ENCODE measurements at regions not wholly inside any gene's neighbourhood (a gene's known extent, or its start where the extent isn't known, plus 50 kb on each side); places are given as distances from the start of the nearest gene placed in this dataset.

GRCh38 chr13:72571191-72571590 is 156.2 kb downstream of the MZT1 start (continued):
- TF ChIP-seq IRF3 (IDR thresholded peaks at IDR 0.05; ENCODE audit: low read depth, low read length) (no peak), RXRA (IDR thresholded peaks at IDR 0.05; ENCODE audit: borderline replicate concordance, low read depth) (no peak), PBX3 (IDR thresholded peaks at IDR 0.05) (no peak), NRF1 (IDR thresholded peaks at IDR 0.05; ENCODE audit: low read depth, low read length) (no peak), RCOR1 (IDR thresholded peaks at IDR 0.05; ENCODE audit: low read length) (no peak), TCF12 (IDR thresholded peaks at IDR 0.05) (no peak), FOSL2 (IDR thresholded peaks at IDR 0.05; ENCODE audit: borderline replicate concordance, low read depth) (no peak), SIN3A (IDR thresholded peaks at IDR 0.05; ENCODE audit: borderline replicate concordance, low read depth, low read length) (no peak), FOXJ3 (CRISPR knock-in tag; IDR thresholded peaks at IDR 0.05) (no peak)

- POLR2A ChIA-PET = no interaction called here
Observed at GRCh38 chr13:72570019-72570418, 157.4 kb downstream of the MZT1 start.

More at GRCh38 chr13:72570019-72570418, 157.4 kb downstream of the MZT1 start:
- Histone ChIP-seq H3K36me3 (replicated peaks in 1 of 2; ENCODE audit: control insufficient read depth in 1 of 2, insufficient read depth in 2 of 2, low read length in 1 of 2) (no peaks in the 10 kb centered on the region), H3K9me2 (no peaks in the 10 kb centered on the region), H3K4me3 (ENCODE audit: low read depth in 2 of 2, low read length in 1 of 2) (no peak overlapping the region), H3K4me2 (no peak overlapping the region), H3K4me1 (ENCODE audit: control insufficient read depth in 1 of 2, insufficient read depth in 2 of 2, low read depth in 1 of 2, low read length in 1 of 2) (peaks cover 0 to 12% of the 10 kb centered on the region in 2 experiments; a peak in 1 of 4 replicates), H3K27ac (ENCODE audit: low read depth in 2 of 2, low read length in 1 of 2) (no peak overlapping the region), H4K20me1 (ENCODE audit: insufficient read depth) (no peaks in the 10 kb centered on the region), H3K79me2 (ENCODE audit: insufficient read depth) (no peaks in the 10 kb centered on the region), H3K27me3 (ENCODE audit: insufficient read depth) (no peaks in the 10 kb centered on the region), H3K9ac (no peak overlapping the region), H3K9me3 (no peaks in the 10 kb centered on the region), H2AFZ (ENCODE audit: low read depth) (no peak overlapping the region), H3F3A (replicated peaks; ENCODE audit: insufficient read depth) (peaks cover under 1% of the 10 kb centered on the region)
- WGBS (ENCODE audit: low lambda C conversion rate) = 83% methylated on average over 4 of the region's 4 CpGs
- no peak for DNase-seq
- TF ChIP-seq SIN3A (IDR thresholded peaks at IDR 0.05; ENCODE audit: borderline replicate concordance, low read depth, low read length) = no peak
- TF ChIP-seq NFIC (IDR thresholded peaks at IDR 0.05; ENCODE audit: borderline replicate concordance) = no peak
- TF ChIP-seq TCF12 (IDR thresholded peaks at IDR 0.05) = no peak
- no peak for TF ChIP-seq RAD21 (IDR thresholded peaks at IDR 0.05; ENCODE audit: low read length)
- no peak for TF ChIP-seq CHD2 (IDR thresholded peaks at IDR 0.05; ENCODE audit: low read length, partially characterized antibody)
- no peak for TF ChIP-seq JUND (IDR thresholded peaks at IDR 0.05)
- TF ChIP-seq CTCF (IDR thresholded peaks at IDR 0.05) = no peak
- TF ChIP-seq TAF1 (IDR thresholded peaks at IDR 0.05; ENCODE audit: borderline replicate concordance, low read depth, low read length) = no peak
- TF ChIP-seq EZH2phosphoT487 (IDR thresholded peaks at IDR 0.05; ENCODE audit: borderline replicate concordance, low read depth) = no peak
- no peak for TF ChIP-seq NRF1 (IDR thresholded peaks at IDR 0.05; ENCODE audit: low read depth, low read length)
- no peak for TF ChIP-seq ELF1 (IDR thresholded peaks at IDR 0.05)
- no peak for TF ChIP-seq SMC3 (IDR thresholded peaks at IDR 0.05; ENCODE audit: low read depth, low read length)
- TF ChIP-seq RCOR1 (IDR thresholded peaks at IDR 0.05; ENCODE audit: low read length) = no peak
- TF ChIP-seq RFX5 (IDR thresholded peaks at IDR 0.05; ENCODE audit: low read length) = no peak
- no peak for TF ChIP-seq USF1 (IDR thresholded peaks at IDR 0.05; ENCODE audit: borderline replicate concordance, low read depth)
- no peak for TF ChIP-seq FOXJ3 (CRISPR knock-in tag; IDR thresholded peaks at IDR 0.05)
- no peak for TF ChIP-seq USF2 (IDR thresholded peaks at IDR 0.05; ENCODE audit: borderline replicate concordance, low read depth, low read length)
- no peak for TF ChIP-seq GATA2 (CRISPR knock-in tag; IDR thresholded peaks at IDR 0.05)
- TF ChIP-seq YY1 (IDR thresholded peaks at IDR 0.05; ENCODE audit: low read depth) = no peak
- no peak for TF ChIP-seq POLR2AphosphoS5 (IDR thresholded peaks at IDR 0.05; ENCODE audit: low read depth, low read length)
- CTCF ChIA-PET = interaction anchor here (0.6 to 1.0 kb wide), 3 partner anchors 692 to 1633 kb away, joined by 3 read pairs; no protein-coding TSS in a partner anchor

Measured in SK-N-SH (cell line).